ENCODE measurements at regions not wholly inside any gene's neighbourhood (a gene's known extent, or its start where the extent isn't known, plus 50 kb on each side); places are given as distances from the start of the nearest gene placed in this dataset.

DNA sequence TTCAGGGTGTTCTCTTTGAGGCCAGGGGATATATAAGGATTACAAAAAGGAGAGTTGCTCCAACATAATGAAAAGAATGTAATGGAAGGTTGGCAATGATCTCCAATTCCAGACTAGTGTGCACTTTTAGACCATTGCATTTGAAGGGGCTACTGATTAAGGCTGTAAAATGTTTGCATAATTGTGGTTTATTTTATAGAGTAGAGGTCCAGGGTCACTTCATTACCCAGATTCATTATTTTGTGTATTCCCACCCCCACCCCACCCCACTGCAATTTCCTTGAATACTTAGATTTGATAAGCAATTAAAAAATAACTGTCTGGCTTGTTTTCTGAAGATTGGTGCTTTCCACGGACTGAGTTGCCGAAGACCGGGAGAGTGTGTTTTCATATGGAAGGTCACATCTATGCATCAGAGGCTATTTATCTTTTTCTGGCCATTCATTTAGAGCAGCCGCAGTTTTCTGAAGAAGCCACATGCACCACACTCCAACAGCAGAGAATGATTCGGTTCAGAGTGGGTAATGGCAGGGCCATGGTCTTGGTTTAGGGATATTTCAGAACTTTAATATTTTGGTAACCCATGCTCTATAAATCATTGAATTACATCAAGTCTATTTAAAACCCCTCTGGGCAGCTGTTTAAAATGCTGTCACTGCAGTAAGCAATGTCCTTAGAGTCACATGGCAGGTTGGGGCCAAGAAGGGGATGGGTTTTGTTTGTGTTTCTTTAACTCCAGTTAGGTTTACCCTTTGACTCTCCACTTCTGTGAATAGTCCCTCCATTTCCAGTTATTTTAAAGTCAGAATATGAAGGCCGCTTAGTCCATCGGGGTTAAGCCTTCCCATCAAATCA, 94.6 kb downstream of the TMEM30B start:
- Histone ChIP-seq H3K36me3 (no peaks in the 10 kb centered on the region), H3K4me3 (no peak overlapping the region), H3K27ac (no peak overlapping the region), H3K9me3 (no peaks in the 10 kb centered on the region), H3K4me1 (replicated peaks) (no peaks in the 10 kb centered on the region), H3K27me3 (replicated peaks; ENCODE audit: insufficient read depth) (no peaks in the 10 kb centered on the region)
- 93% methylated on average over 7 of the region's 7 CpGs for WGBS
- TF ChIP-seq POLR2A (IDR thresholded peaks at IDR 0.05) (no peak), POLR2AphosphoS5 (IDR thresholded peaks at IDR 0.05) (no peak)
- TF ChIP-seq, protein P1, sequence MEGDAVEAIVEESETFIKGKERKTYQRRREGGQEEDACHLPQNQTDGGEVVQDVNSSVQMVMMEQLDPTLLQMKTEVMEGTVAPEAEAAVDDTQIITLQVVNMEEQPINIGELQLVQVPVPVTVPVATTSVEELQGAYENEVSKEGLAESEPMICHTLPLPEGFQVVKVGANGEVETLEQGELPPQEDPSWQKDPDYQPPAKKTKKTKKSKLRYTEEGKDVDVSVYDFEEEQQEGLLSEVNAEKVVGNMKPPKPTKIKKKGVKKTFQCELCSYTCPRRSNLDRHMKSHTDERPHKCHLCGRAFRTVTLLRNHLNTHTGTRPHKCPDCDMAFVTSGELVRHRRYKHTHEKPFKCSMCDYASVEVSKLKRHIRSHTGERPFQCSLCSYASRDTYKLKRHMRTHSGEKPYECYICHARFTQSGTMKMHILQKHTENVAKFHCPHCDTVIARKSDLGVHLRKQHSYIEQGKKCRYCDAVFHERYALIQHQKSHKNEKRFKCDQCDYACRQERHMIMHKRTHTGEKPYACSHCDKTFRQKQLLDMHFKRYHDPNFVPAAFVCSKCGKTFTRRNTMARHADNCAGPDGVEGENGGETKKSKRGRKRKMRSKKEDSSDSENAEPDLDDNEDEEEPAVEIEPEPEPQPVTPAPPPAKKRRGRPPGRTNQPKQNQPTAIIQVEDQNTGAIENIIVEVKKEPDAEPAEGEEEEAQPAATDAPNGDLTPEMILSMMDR (IDR thresholded peaks at IDR 0.05): no peak
- DNase-seq (ENCODE audit: low spot score): no peak
- intact Hi-C loops (cut with DNase I): no loop called here

DNA sequence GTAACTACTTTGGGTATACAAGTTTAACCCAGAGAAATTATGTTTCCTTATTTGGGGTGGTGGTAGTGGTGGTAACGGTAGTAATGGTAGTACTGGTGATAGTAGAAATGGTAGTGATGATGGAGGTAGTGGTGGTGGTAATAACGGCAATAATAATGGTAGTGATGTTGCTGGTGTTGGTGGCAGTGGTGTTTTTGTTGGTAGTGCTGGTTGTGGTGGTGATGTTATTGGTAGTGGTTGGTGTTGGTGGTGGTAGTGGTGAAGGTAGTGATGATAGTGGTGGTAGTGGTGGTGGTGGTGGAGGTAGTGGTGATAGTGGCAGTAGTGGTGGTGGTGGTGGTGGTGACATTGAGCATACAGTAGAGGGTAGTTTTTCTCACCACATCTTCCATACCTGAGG, 95.6 kb downstream of the TMEM30B start:
- H3K4me3 ChIP-seq: no peak overlapping the region
- intact Hi-C loops (cut with DNase I): no loop called here
- no peaks in the 10 kb centered on the region for H3K4me1 ChIP-seq (replicated peaks)
- H3K27ac ChIP-seq: no peak overlapping the region
- H3K36me3 ChIP-seq: no peaks in the 10 kb centered on the region
- no peak for DNase-seq (ENCODE audit: low spot score)
- no peak for TF ChIP-seq POLR2AphosphoS5 (IDR thresholded peaks at IDR 0.05)
- TF ChIP-seq POLR2A (IDR thresholded peaks at IDR 0.05): no peak
- TF ChIP-seq, protein P1 (IDR thresholded peaks at IDR 0.05): no peak
- H3K9me3 ChIP-seq: no peaks in the 10 kb centered on the region
- 47% methylated on average over 2 of the region's 2 CpGs for WGBS
- no peaks in the 10 kb centered on the region for H3K27me3 ChIP-seq (replicated peaks; ENCODE audit: insufficient read depth)

DNA sequence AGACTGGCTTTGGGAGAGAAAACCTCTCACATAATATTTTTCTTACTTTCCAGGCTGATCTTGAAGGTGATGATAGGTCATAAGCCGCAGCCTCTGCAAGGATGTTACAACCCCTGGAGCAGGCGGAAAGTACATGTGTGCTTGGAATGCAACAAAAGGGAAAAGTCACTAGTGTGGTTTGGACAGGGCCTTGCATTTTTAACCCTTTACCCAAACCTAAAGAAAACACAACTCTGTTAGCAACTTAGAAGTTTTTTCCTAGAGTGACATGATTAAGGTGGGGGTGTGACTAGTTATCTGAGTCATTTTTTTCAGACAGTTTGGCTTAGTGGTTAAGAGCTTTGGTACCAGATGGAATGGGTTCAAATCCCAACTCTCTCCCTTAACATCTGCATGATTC, 97.0 kb downstream of the TMEM30B start:
- intact Hi-C loops (cut with DNase I): no loop called here
- Histone ChIP-seq H3K9me3 (no peaks in the 10 kb centered on the region), H3K27ac (no peak overlapping the region), H3K4me3 (no peak overlapping the region), H3K27me3 (replicated peaks; ENCODE audit: insufficient read depth) (no peaks in the 10 kb centered on the region), H3K36me3 (no peaks in the 10 kb centered on the region), H3K4me1 (replicated peaks) (no peaks in the 10 kb centered on the region)
- DNase-seq (ENCODE audit: low spot score): no peak
- 48% methylated on average over 2 of the region's 2 CpGs for WGBS
- TF ChIP-seq, protein P1 (IDR thresholded peaks at IDR 0.05): no peak
- TF ChIP-seq POLR2AphosphoS5 (IDR thresholded peaks at IDR 0.05) (no peak), POLR2A (IDR thresholded peaks at IDR 0.05) (no peak)

DNA sequence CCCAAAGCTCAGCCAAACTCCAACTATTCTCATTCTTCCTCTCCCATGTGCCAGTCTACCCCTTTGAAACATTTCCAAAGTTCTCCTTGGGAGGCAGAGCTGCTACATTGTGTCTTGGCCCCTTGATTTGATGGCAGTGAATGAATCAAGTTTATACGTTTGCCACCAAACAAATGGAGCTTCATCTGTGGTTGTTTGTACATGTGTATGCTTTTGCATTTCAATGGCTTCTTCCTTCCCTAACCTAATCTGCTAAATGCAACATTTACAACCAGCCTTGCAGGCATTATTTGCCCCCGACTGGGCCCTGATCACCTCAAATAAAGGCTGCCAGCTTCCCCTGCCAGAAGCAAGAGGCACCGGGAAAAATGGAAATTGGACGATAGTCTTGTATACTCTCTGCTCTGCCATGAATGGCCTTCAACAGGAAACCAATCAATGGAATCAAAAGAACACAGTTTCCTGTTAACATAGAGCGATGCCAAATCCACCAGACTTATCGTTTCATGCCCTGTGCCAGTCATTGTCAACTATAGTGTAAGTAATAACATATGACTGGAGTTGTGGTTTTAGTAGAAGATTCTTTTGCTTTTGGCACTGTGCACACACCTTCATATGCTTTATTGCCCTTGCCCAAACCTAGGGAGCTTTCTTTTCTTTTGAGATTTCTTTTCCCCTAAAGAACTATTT, 97.8 kb downstream of the TMEM30B start:
- no peaks in the 10 kb centered on the region for H3K27me3 ChIP-seq (replicated peaks; ENCODE audit: insufficient read depth)
- intact Hi-C loops (cut with DNase I): no loop called here
- no peaks in the 10 kb centered on the region for H3K36me3 ChIP-seq
- WGBS: 33% methylated on average over 6 of the region's 6 CpGs
- no peak for DNase-seq (ENCODE audit: low spot score)
- H3K4me3 ChIP-seq: no peak overlapping the region
- no peaks in the 10 kb centered on the region for H3K4me1 ChIP-seq (replicated peaks)
- no peaks in the 10 kb centered on the region for H3K9me3 ChIP-seq
- no peak overlapping the region for H3K27ac ChIP-seq
- TF ChIP-seq POLR2A (IDR thresholded peaks at IDR 0.05) (no peak), POLR2AphosphoS5 (IDR thresholded peaks at IDR 0.05) (no peak)
- TF ChIP-seq, protein P1 (IDR thresholded peaks at IDR 0.05): no peak
